ENCODE measurements at regions not wholly inside any gene's neighbourhood (a gene's known extent, or its start where the extent isn't known, plus 50 kb on each side); places are given as distances from the start of the nearest gene placed in this dataset.
"Not testable (repeated sequence)": the region's sequence is repeated elsewhere in the genome, so short reads cannot be mapped to it uniquely, and the experiment has no call there.

DNA sequence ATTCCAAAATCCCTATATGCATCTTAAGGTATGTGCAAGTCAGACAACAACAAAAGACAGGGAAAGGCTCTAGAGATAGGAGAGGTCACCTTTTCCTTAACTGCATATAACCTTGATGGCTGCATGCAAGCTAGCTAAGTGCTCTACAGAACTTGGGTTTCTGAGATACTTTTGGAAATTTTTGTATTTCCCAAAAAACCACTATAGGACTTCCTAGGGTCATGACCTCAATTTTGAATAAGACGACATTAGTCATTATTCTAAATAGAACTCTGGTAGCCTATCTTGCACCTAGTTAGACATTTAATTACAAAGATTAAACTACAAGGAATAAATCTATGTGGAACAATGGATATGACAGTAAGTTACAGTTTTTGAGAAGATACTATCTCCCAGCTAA is 309.3 kb downstream of the BCAT1 start:
- Mint-ChIP-seq H3K4me3 (no peak overlapping the region), H3K27ac (no peak overlapping the region), H3K27me3 (peaks cover 0 to 14% of the 10 kb centered on the region in 2 donors), H3K4me1 (ENCODE audit: low read depth in 2 of 2) (no peaks in the 10 kb centered on the region), H3K36me3 (no peaks in the 10 kb centered on the region), H3K9me3 (peaks cover 3% of the 10 kb centered on the region)
- DNase-seq (ENCODE audit: low spot score) (no peak), ATAC-seq (no peak)

DNA sequence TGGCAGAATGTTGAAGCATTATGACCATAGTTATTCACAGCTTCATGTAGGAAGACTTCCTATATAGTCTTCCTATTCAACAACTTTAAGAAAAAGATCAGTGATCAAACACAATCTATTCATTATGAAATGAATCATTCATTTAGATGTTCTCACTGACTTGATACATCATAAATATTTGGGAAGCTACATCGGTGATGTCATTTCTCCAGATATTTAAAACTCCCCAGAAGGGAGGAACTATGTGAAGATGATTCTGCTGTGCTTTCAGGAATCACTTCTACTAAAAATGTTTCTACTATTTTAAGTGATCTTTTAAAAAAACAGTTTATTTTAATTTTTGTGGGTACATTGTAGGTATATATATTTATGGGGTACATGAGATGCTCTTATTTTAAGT is 316.4 kb downstream of the BCAT1 start:
- Mint-ChIP-seq H3K27ac (no peak overlapping the region), H3K4me3 (no peak overlapping the region), H3K4me1 (ENCODE audit: low read depth in 2 of 2) (no peaks in the 10 kb centered on the region), H3K9me3 (no peaks in the 10 kb centered on the region), H3K27me3 (peaks cover 0 to 21% of the 10 kb centered on the region in 2 donors), H3K36me3 (no peaks in the 10 kb centered on the region)
- DNase-seq (ENCODE audit: low spot score) = no peak
- ATAC-seq = no peak

DNA sequence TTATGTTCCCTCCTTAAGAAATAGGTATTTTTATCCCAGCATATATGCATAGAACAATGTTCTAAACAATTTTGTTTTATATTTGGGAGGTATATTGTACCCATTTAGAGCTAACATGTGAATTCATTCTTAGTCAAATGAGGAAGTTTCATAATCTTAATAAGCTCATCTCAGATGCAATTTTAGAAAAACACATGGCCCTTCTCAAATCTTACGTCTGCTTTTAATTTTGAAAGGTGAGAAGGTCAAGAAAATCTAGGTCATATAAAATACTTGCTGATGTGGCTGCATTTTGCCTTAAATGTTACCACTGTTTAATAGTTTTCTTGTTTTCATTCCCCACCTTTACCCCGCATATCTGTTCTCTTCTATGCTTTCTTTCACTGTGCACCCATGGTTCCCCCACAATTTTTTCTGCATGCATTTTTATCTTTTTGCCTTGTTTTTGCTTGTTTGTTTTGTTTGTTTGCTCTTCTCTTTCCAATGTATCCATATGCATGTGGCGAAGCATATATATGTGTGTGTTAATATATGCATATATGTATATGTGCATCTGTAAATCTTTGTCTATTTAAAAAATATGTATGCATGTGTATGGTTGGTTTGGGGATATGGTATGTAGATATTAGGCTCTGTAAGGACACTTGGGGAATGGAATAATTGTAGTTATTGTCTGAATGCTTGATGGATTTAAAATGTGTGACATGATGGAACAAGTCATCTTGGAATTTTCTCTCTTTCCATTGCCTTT is 317.1 kb downstream of the BCAT1 start:
- Mint-ChIP-seq H3K27ac (no peak overlapping the region), H3K27me3 (peaks cover 0 to 20% of the 10 kb centered on the region in 2 donors), H3K4me3 (no peak overlapping the region), H3K9me3 (no peaks in the 10 kb centered on the region), H3K36me3 (no peaks in the 10 kb centered on the region), H3K4me1 (ENCODE audit: low read depth in 2 of 2) (no peaks in the 10 kb centered on the region)
- ATAC-seq (no peak), DNase-seq (ENCODE audit: low spot score) (no peak)

DNA sequence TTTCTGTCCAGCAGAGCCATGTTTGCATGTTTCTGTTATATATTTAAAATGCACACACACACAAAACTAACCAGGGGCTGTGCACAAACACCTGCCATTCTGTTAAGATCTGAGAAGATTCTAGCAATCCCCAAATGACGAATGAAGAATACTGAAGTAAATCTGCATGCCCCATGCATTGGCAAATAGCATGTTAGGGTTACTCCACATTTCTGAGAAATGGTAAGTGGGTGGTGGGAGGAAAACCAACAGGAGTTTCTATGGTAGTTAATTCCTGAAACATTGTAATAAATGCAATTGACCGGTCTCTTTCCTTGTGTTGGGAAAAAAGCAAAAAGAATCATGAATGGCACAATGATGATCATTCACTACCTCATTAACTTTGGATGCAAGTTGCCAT is 318.0 kb downstream of the BCAT1 start:
- H3K4me3 Mint-ChIP-seq = no peak overlapping the region
- no peak overlapping the region for H3K27ac Mint-ChIP-seq
- DNase-seq (ENCODE audit: low spot score) (no peak), ATAC-seq (no peak)
- peaks cover 0 to 20% of the 10 kb centered on the region in 2 donors for H3K27me3 Mint-ChIP-seq
- no peaks in the 10 kb centered on the region for H3K36me3 Mint-ChIP-seq
- no peaks in the 10 kb centered on the region for H3K9me3 Mint-ChIP-seq
- H3K4me1 Mint-ChIP-seq (ENCODE audit: low read depth in 2 of 2) = no peaks in the 10 kb centered on the region

DNA sequence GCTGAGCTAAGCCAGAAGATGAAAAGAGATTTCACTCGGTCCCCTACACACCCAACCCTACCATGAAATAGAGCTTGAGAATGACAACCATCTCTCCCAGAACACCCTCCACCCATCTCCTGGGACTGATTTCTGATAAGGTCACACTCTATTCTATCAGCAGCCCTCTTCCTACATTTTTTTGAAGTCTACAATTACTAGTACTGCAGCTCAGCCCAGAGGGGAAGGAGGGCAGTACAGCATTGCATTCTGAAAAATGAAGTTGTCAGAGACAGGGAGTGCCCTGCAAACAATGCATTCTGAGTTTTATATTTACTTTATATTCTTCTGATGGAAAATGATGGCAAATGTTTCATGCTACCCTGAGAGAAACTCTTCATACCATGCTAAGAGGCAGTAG is 318.5 kb downstream of the BCAT1 start:
- Mint-ChIP-seq H3K9me3 (no peaks in the 10 kb centered on the region), H3K4me1 (ENCODE audit: low read depth in 2 of 2) (no peaks in the 10 kb centered on the region), H3K27me3 (peaks cover 0 to 20% of the 10 kb centered on the region in 2 donors), H3K36me3 (no peaks in the 10 kb centered on the region), H3K27ac (no peak overlapping the region), H3K4me3 (no peak overlapping the region)
- no peak for ATAC-seq
- DNase-seq (ENCODE audit: low spot score) = no peak

DNA sequence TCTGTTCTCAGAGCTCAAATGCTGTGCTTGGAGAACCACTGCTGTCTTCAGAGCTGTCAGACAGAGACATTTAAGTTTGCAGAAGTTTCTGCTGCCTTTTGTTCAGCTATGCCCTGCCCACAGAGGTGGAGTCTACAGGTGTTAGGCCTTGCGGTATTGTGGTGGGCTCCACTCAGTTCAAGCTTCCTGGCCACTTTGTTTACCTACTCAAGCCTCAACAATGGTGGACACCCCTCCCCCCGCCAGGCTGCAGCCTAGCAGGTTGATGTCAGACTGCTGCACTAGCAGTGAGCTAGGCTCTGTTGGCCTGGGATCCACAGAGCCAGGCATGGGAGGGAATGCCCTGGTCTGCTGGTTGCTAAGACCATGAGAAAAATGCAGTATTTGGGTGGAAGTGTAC is 323.8 kb downstream of the BCAT1 start:
- peaks cover 0 to 5% of the 10 kb centered on the region in 2 donors for H3K4me1 Mint-ChIP-seq (ENCODE audit: low read depth in 2 of 2)
- peaks cover 6% of the 10 kb centered on the region for H3K36me3 Mint-ChIP-seq
- peaks cover 6% of the 10 kb centered on the region for H3K9me3 Mint-ChIP-seq
- DNase-seq (ENCODE audit: low spot score) (no peak), ATAC-seq (no peak)
- H3K27me3 Mint-ChIP-seq = peaks cover 7 to 24% of the 10 kb centered on the region in 2 donors
- H3K27ac Mint-ChIP-seq = no peak overlapping the region
- H3K4me3 Mint-ChIP-seq = no peak overlapping the region

DNA sequence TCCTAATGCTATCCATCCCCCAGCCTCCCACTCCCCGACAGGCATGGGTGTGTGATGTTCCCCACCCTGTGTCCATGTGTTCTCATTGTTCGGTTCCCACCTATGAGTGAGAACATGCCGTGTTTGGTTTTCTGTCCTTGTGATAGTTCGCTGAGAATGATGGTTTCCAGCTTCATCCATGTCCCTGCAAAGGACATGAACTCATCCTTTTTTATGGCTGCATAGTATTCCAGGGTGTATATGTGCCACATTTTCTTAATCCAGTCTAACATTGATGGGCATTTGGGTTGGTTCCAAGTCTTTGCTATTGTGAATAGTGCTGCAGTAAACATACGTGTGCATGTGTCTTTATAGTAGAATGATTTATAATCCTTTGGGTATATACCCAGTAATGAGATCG is 328.9 kb downstream of the BCAT1 start:
- H3K27ac Mint-ChIP-seq; H3K36me3 Mint-ChIP-seq; H3K4me1 Mint-ChIP-seq (ENCODE audit: low read depth in 2 of 2); H3K9me3 Mint-ChIP-seq; DNase-seq (ENCODE audit: low spot score); ATAC-seq; H3K4me3 Mint-ChIP-seq: not testable (repeated sequence)
- H3K27me3 Mint-ChIP-seq = peaks cover 7 to 13% of the 10 kb centered on the region in 2 donors

DNA sequence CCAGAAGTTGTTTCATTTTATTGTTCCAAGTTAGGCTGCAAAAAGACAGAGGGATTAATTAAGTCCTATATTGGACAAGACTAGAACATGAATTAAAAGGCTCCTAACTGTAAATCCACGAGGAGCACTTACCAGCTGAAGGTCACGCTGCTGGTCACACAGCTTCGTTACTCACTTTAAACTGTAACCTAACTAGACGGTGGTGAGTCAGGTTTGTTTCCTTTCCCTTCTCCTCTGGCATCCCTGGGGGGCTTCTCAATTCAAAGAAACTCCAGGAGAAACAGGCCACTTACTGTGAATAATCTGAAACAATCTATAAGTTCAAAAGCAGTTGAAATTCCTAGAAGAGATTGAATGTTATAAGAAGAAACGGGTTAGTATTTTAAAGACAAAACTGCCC is 331.4 kb downstream of the BCAT1 start:
- Mint-ChIP-seq H3K27me3 (peaks cover under 1 to 7% of the 10 kb centered on the region in 2 donors), H3K9me3 (no peaks in the 10 kb centered on the region), H3K4me3 (no peak overlapping the region), H3K27ac (no peak overlapping the region), H3K4me1 (ENCODE audit: low read depth in 2 of 2) (no peaks in the 10 kb centered on the region), H3K36me3 (no peaks in the 10 kb centered on the region)
- DNase-seq (ENCODE audit: low spot score) (no peak), ATAC-seq (no peak)

DNA sequence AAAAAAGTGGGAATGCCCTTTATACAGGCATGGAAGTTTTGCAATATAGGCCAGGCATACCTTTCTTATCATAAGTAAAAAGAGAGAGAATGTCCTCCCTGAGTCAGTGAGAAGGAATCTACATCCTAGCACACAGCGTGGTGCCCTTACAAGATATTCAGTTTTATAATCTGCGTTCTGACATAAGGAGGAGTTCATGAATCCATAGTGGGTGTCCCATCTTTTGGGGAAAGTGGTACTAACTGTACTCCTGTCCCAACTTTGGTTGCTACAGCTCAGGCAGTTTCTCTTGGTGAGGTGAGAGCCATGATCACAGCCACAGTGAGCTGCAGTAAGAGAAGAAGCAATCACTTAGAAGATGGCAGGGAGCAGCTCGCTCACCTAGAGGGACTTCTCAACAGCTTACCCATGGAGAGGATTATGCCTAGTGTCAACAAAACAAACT is 332.9 kb downstream of the BCAT1 start:
- Mint-ChIP-seq H3K27ac (no peak overlapping the region), H3K4me1 (ENCODE audit: low read depth in 2 of 2) (no peaks in the 10 kb centered on the region), H3K9me3 (peaks cover 3% of the 10 kb centered on the region), H3K27me3 (peaks cover 0 to 7% of the 10 kb centered on the region in 2 donors), H3K36me3 (no peaks in the 10 kb centered on the region), H3K4me3 (no peak overlapping the region)
- no peak for DNase-seq (ENCODE audit: low spot score)
- no peak for ATAC-seq

DNA sequence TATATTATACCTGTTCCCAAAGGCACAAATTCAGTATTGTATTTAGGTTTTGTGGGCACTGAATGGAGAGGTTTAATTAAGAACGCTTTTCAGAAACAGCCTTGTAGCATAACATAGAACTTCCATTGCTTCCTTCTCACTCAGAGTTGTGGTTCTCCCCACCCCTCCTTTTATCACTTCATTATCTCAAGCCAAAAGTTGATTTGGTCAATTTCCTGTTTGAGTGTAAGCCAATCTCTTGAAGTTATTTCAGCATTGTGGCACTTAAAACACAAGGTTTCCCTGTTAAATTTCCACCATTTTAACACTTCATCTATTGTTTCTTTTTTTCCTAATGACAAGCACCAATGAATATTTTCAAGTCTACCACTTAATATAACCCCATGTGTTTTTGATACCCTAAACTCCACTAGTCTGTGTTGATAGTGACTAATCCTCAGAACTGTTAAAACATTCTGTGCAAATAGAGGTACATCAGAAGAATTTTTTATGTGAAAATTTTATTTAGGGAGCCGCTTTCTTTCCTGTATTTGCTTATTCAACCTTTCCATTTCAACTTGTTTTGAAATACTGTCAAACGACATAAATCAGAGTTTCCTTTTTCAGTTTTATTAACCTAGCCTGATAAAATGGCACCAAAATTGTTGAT is 340.1 kb downstream of the BCAT1 start:
- Mint-ChIP-seq H3K27ac (peak overlapping the region in 1 of 2 donors; percentile 47), H3K27me3 (no peaks in the 10 kb centered on the region), H3K9me3 (peaks cover 11% of the 10 kb centered on the region), H3K4me3 (no peak overlapping the region), H3K36me3 (peaks cover 5% of the 10 kb centered on the region), H3K4me1 (ENCODE audit: low read depth in 2 of 2) (peaks cover 5 to 13% of the 10 kb centered on the region in 2 donors)
- ATAC-seq (no peak), DNase-seq (ENCODE audit: low spot score) (no peak)

DNA sequence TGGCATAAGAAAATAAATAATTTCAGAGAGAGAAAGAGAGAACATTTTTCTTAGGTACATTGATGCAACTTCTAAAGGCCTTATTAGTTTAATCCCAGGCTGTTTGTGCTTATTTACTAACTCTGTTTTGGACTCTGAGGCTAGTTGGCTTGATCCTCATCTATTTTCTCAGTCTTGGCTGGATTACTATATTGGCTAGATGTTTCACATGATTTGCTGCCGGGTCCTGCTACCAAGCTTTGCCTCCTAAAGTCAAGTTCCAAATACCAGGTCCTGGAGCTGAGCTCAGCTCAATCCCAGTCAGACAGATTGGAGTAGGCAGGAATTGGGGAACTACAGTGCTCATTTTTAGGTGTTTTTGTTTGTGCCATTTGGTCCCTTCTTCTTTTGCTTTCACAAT is 340.8 kb downstream of the BCAT1 start:
- H3K36me3 Mint-ChIP-seq = peaks cover 5% of the 10 kb centered on the region
- no peaks in the 10 kb centered on the region for H3K27me3 Mint-ChIP-seq
- no peak overlapping the region for H3K4me3 Mint-ChIP-seq
- H3K4me1 Mint-ChIP-seq (ENCODE audit: low read depth in 2 of 2) = peaks cover 5 to 13% of the 10 kb centered on the region in 2 donors
- ATAC-seq (no peak), DNase-seq (ENCODE audit: low spot score) (no peak)
- peaks cover 11% of the 10 kb centered on the region for H3K9me3 Mint-ChIP-seq
- no peak overlapping the region for H3K27ac Mint-ChIP-seq

DNA sequence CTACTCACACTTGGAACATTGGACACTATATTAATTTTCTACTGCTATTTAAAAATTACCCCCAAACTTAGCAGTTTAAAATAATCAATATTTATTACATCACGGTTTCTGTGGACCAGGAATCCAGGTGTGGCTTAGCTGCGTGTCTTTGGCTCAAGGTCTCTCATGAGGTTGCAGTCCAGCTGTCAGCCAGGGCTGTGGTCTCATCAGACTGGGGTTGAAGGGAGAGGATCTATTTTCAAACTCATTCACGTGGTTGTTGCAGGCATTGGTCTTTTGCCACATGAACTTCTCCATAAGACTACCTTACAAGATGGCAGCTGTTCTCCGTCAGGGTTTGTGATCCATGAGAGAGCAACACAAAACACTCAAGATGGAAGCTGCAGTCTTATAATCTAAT is 343.0 kb downstream of the BCAT1 start:
- Mint-ChIP-seq H3K4me3 (no peak overlapping the region), H3K4me1 (ENCODE audit: low read depth in 2 of 2) (peaks cover 8 to 15% of the 10 kb centered on the region in 2 donors), H3K27me3 (no peaks in the 10 kb centered on the region), H3K9me3 (peaks cover 8% of the 10 kb centered on the region), H3K27ac (no peak overlapping the region), H3K36me3 (peaks cover 5% of the 10 kb centered on the region)
- ATAC-seq = no peak
- DNase-seq (ENCODE audit: low spot score) = no peak

DNA sequence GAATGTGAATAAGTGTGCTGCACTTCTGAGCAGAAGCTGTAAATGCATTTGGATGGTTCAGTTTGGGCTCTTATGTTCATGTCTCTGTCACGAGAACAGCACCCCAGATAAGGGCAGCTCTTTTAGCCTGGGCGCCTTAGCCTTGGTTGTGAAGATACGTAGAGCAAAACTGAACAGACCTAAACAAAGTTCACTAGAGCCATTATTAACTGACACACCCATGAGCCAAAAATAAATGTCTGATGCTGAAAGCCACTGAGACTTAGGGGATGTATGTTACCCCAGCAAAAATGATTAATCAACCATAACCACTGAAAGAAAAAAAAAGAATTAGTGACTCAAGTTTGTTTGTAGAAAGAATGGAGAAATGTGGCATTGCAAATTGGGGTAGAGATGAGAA is 343.4 kb downstream of the BCAT1 start:
- H3K4me1 Mint-ChIP-seq (ENCODE audit: low read depth in 2 of 2) = peaks cover 12 to 18% of the 10 kb centered on the region in 2 donors
- no peak for ATAC-seq
- no peak for DNase-seq (ENCODE audit: low spot score)
- peaks cover 8% of the 10 kb centered on the region for H3K9me3 Mint-ChIP-seq
- no peak overlapping the region for H3K27ac Mint-ChIP-seq
- peaks cover 5% of the 10 kb centered on the region for H3K36me3 Mint-ChIP-seq
- H3K4me3 Mint-ChIP-seq = no peak overlapping the region
- H3K27me3 Mint-ChIP-seq = no peaks in the 10 kb centered on the region

DNA sequence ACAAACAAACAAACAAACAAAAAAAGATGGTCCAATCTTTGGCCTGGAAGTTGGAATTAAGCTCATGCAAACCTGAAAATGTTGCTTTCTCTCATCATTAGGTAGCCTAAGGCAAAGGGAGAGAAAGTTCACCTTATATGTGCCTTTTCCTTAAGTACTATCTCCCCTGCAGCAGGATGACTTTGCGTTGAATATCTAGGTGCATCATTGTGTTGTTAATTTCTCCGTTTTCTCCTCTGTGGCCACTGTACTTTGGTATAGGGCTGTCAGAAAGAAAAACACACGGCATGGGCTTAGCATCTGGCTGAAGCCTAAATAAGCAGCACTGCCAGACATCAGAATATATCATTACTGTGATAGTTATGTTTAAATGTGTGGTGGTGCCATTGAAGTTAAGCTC is 345.5 kb downstream of the BCAT1 start:
- H3K9me3 Mint-ChIP-seq = peaks cover 5% of the 10 kb centered on the region

More for the DNA sequence above, 345.5 kb downstream of the BCAT1 start:
- Mint-ChIP-seq H3K27me3 (no peaks in the 10 kb centered on the region), H3K36me3 (peaks cover 5% of the 10 kb centered on the region), H3K4me3 (no peak overlapping the region), H3K4me1 (ENCODE audit: low read depth in 2 of 2) (peaks cover 19% of the 10 kb centered on the region in 2 donors), H3K27ac (no peak overlapping the region)
- no peak for ATAC-seq
- no peak for DNase-seq (ENCODE audit: low spot score)

Data from natural killer cell treated with Interleukin-12 subunit alpha and Interleukin-12 subunit beta and Interleukin-15 and Interleukin-18, amount 100 ng/mL, for 72 hours (primary cell).